Keratinocyte (primary cell): ENCODE measurements at regions not wholly inside any gene's neighbourhood (a gene's known extent, or its start where the extent isn't known, plus 50 kb on each side); places are given as distances from the start of the nearest gene placed in this dataset.

Experiments used
- DNase-seq: peaks from one replicate; pipeline ENCODE4 v3.0.0-alpha.2; 2011; ENCODE audit warnings: low read depth, missing footprints, low spot score
- FAIRE-seq: peaks from 2 replicates; lab custom pipeline; 2011; peaks lifted over from hg19 to GRCh38; lab: Jason Lieb, UNC
- H2AFZ ChIP-seq: 2 replicates; pipeline ENCODE4 v1.6.0; 2012; ENCODE audit warnings: low read length, control low read depth, inconsistent platforms; ENCODE audit not compliant: control insufficient read depth
- H3K27ac ChIP-seq: 2 replicates; pipeline ENCODE4 v1.5.1; 2011; ENCODE audit warnings: low read length; ENCODE audit not compliant: control insufficient read depth, insufficient read depth
- H3K27me3 ChIP-seq: 3 replicates; pipeline ENCODE4 v1.6.0; 2011; ENCODE audit warnings: low read length; ENCODE audit not compliant: control insufficient read depth, insufficient read depth; ENCODE audit errors: extremely low read depth
- H3K36me3 ChIP-seq, 2 experiments: 2 replicates in 1 of 2; 3 replicates in 1 of 2; pipeline ENCODE4 v1.5.1; 2011; ENCODE audit warnings: low read length in 2 of 2, mild to moderate bottlenecking in 1 of 2; ENCODE audit not compliant: control insufficient read depth in 2 of 2, insufficient read depth in 2 of 2; ENCODE audit errors: extremely low read depth in 1 of 2
- H3K4me1 ChIP-seq: 3 replicates; pipeline ENCODE4 v1.5.1; 2011; ENCODE audit warnings: low read length; ENCODE audit not compliant: control insufficient read depth, insufficient read depth; ENCODE audit errors: extremely low read depth
- H3K4me2 ChIP-seq: 3 replicates; pipeline ENCODE4 v1.6.0; 2011; ENCODE audit warnings: low read depth, low read length; ENCODE audit not compliant: control insufficient read depth, insufficient read depth; ENCODE audit errors: extremely low read depth
- H3K4me3 ChIP-seq, 3 experiments: fragments of 200-600 bp in 1 of 3; sonication (generic) in 1 of 3; 2 replicates in 2 of 3; 3 replicates in 1 of 3; pipeline ENCODE4 v1.5.1; 2011 to 2016; ENCODE audit warnings: low read length in 3 of 3, mild to moderate bottlenecking in 3 of 3, control low read depth in 2 of 3, inconsistent platforms in 1 of 3, low read depth in 1 of 3, mixed read lengths in 1 of 3, mixed run types in 1 of 3, moderate library complexity in 1 of 3; ENCODE audit not compliant: control insufficient read depth in 2 of 3, insufficient read depth in 2 of 3; ENCODE audit errors: extremely low read depth in 1 of 3
- H3K79me2 ChIP-seq: 2 replicates; pipeline ENCODE4 v1.6.0; 2012; ENCODE audit warnings: low read length; ENCODE audit not compliant: control insufficient read depth, insufficient read depth
- H3K9ac ChIP-seq: 3 replicates; pipeline ENCODE4 v1.6.0; 2011; ENCODE audit warnings: low read length; ENCODE audit not compliant: control insufficient read depth, insufficient read depth; ENCODE audit errors: extremely low read depth
- H3K9me1 ChIP-seq: 3 replicates; pipeline ENCODE4 v1.6.0; 2011; ENCODE audit warnings: low read length; ENCODE audit not compliant: control insufficient read depth, insufficient read depth; ENCODE audit errors: extremely low read depth
- H3K9me3 ChIP-seq: 2 replicates; pipeline ENCODE4 v1.5.1; 2012; ENCODE audit warnings: low read depth, low read length; ENCODE audit not compliant: control insufficient read depth
- H4K20me1 ChIP-seq: 3 replicates; pipeline ENCODE4 v1.6.0; 2011; ENCODE audit warnings: low read length; ENCODE audit not compliant: control insufficient read depth, insufficient read depth; ENCODE audit errors: extremely low read depth
- EZH2 ChIP-seq: IDR thresholded peaks from one replicate; pipeline ENCODE4 v1.6.1; 2012; ENCODE audit warnings: inconsistent platforms, mild to moderate bottlenecking, low read length, moderate library complexity
- dilution Hi-C: fragments of 300-500 bp; cut with MboI; formaldehyde crosslinking; loops from one replicate; pipeline ENCODE4 v1.7.0; 2020; ENCODE audit warnings: low sequenced_read_pairs; ENCODE audit not compliant: extremely low pct_ligation_motif_present
- TF ChIP-seq, protein P1 (sequence below), 3 experiments: IDR thresholded peaks in 1 of 3; conservative IDR thresholded peaks in 1 of 3; optimal IDR thresholded peaks in 1 of 3; 2 replicates in 2 of 3; 3 replicates in 1 of 3; pipeline versions ENCODE3 to v1.5.1; 2011; ENCODE audit warnings: low read length in 3 of 3, mild to moderate bottlenecking in 3 of 3, moderate library complexity in 2 of 3, control low read depth in 1 of 3, inconsistent platforms in 1 of 3; ENCODE audit not compliant: insufficient read depth in 2 of 3; ENCODE audit errors: extremely low read depth in 1 of 3

DNA sequence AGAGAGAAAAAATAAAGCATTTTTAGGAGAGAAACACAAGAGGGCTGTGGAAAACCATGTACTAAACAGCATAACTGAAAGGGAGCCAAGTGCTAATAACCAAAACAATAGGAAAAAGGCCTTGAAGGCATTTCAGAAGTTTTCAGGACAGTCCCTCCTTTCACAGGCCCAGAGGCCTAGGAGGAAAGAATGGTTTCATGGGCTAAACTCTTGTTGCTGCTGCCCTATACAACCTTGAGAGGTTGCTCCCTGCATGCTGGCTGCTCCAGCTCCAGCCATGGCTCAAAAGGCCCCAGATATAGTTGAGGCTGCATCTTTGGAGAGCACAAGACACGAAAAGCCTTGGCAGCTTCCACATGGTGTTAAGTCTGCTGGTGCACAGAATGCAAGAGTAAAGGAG lies 267.4 kb upstream of the LRP1B start:
- no peaks in the 10 kb centered on the region for H3K4me1 ChIP-seq
- H3K79me2 ChIP-seq = no peaks in the 10 kb centered on the region
- no peaks in the 10 kb centered on the region for H3K36me3 ChIP-seq
- H3K4me3 ChIP-seq = no peak overlapping the region
- H3K27ac ChIP-seq = no peak overlapping the region
- no peaks in the 10 kb centered on the region for H4K20me1 ChIP-seq
- H2AFZ ChIP-seq = no peak overlapping the region
- H3K9ac ChIP-seq = no peak overlapping the region
- H3K9me3 ChIP-seq = no peaks in the 10 kb centered on the region
- TF ChIP-seq EZH2 = no peak
- TF ChIP-seq, protein P1, sequence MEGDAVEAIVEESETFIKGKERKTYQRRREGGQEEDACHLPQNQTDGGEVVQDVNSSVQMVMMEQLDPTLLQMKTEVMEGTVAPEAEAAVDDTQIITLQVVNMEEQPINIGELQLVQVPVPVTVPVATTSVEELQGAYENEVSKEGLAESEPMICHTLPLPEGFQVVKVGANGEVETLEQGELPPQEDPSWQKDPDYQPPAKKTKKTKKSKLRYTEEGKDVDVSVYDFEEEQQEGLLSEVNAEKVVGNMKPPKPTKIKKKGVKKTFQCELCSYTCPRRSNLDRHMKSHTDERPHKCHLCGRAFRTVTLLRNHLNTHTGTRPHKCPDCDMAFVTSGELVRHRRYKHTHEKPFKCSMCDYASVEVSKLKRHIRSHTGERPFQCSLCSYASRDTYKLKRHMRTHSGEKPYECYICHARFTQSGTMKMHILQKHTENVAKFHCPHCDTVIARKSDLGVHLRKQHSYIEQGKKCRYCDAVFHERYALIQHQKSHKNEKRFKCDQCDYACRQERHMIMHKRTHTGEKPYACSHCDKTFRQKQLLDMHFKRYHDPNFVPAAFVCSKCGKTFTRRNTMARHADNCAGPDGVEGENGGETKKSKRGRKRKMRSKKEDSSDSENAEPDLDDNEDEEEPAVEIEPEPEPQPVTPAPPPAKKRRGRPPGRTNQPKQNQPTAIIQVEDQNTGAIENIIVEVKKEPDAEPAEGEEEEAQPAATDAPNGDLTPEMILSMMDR (optimal IDR thresholded peaks at IDR 0.05 in 1 of 3, IDR thresholded peaks at IDR 0.05 in 1 of 3, conservative IDR thresholded peaks at IDR 0.05 in 1 of 3; ENCODE audit: extremely low read depth in 1 of 3, insufficient read depth in 2 of 3, low read length in 3 of 3) = no peak
- dilution Hi-C loops = no loop called here
- H3K9me1 ChIP-seq = no peaks in the 10 kb centered on the region
- no peaks in the 10 kb centered on the region for H3K27me3 ChIP-seq
- no peak overlapping the region for H3K4me2 ChIP-seq
- DNase-seq (no peak), FAIRE-seq (no peak)

DNA sequence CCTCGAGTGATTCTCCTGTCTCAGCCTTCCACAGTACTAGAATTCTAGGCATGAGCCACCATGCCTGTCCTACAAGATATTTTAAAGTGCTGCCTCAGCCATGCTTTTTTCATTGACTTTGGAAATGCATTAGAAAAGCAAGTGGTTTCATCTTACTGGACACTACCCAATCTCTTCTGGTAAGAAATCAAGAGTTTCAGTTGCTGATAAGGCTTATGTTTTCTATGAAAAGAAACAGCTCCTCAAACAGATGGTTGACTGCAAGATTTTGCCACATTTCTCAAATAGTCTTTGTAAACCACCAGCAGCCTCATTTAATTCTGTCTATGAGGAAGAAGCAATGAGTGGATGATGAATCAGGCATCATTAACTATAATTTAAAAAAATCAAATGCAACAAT lies 264.5 kb upstream of the LRP1B start:
- H3K4me3 ChIP-seq = no peak overlapping the region
- no peaks in the 10 kb centered on the region for H4K20me1 ChIP-seq
- H3K9me3 ChIP-seq = no peaks in the 10 kb centered on the region
- no peaks in the 10 kb centered on the region for H3K27me3 ChIP-seq
- TF ChIP-seq, protein P1 (optimal IDR thresholded peaks at IDR 0.05 in 1 of 3, IDR thresholded peaks at IDR 0.05 in 1 of 3, conservative IDR thresholded peaks at IDR 0.05 in 1 of 3; ENCODE audit: extremely low read depth in 1 of 3, insufficient read depth in 2 of 3, low read length in 3 of 3) = no peak
- no peak for TF ChIP-seq EZH2
- dilution Hi-C loops = no loop called here
- no peak overlapping the region for H3K27ac ChIP-seq
- no peak for FAIRE-seq
- H3K4me2 ChIP-seq = no peak overlapping the region
- no peaks in the 10 kb centered on the region for H3K36me3 ChIP-seq
- no peaks in the 10 kb centered on the region for H3K79me2 ChIP-seq
- no peak overlapping the region for H2AFZ ChIP-seq
- H3K9ac ChIP-seq = no peak overlapping the region
- H3K9me1 ChIP-seq = no peaks in the 10 kb centered on the region
- DNase-seq = no peak
- no peaks in the 10 kb centered on the region for H3K4me1 ChIP-seq
